GM20431 (cell line): ENCODE measurements at regions not wholly inside any gene's neighbourhood (a gene's known extent, or its start where the extent isn't known, plus 50 kb on each side); places are given as distances from the start of the nearest gene placed in this dataset.

Experiments used
- in situ Hi-C: fragments of 300-500 bp; cut with MseI, MboI; formaldehyde crosslinking; loops from one replicate; pipeline ENCODE4 v1.15.0; 2020; ENCODE audit warnings: low sequenced_read_pairs; ENCODE audit not compliant: unreplicated experiment

GRCh38 chr6:112690497-112691202, 343.5 kb downstream of the RFPL4B start:
- in situ Hi-C loops: no loop called here

- in situ Hi-C loops: no loop called here
These were observed 344.2 kb downstream of the RFPL4B start for GRCh38 chr6:112691289-112691688.

- in situ Hi-C loops: no loop called here
These were observed 347.9 kb downstream of the RFPL4B start for GRCh38 chr6:112695001-112695400.

- in situ Hi-C loops: no loop called here
These were observed 350.1 kb downstream of the RFPL4B start for GRCh38 chr6:112697265-112697664.

GRCh38 chr6:112701201-112701600, 354.1 kb downstream of the RFPL4B start:
- in situ Hi-C loops: no loop called here

GRCh38 chr6:112710710-112711109, 363.6 kb downstream of the RFPL4B start:
- in situ Hi-C loops: no loop called here

GRCh38 chr6:112713402-112713801, 366.3 kb downstream of the RFPL4B start:
- in situ Hi-C loops: no loop called here

- in situ Hi-C loops: no loop called here
These were observed 370.3 kb downstream of the RFPL4B start for GRCh38 chr6:112717401-112717800.

- in situ Hi-C loops: no loop called here
These were observed 370.7 kb downstream of the RFPL4B start for GRCh38 chr6:112717856-112718255.

- in situ Hi-C loops: no loop called here
These were observed 378.5 kb downstream of the RFPL4B start for GRCh38 chr6:112725541-112726085.

GRCh38 chr6:112735129-112735528, 388.0 kb downstream of the RFPL4B start:
- in situ Hi-C loops: no loop called here

GRCh38 chr6:112739766-112740165, 392.6 kb downstream of the RFPL4B start:
- in situ Hi-C loops: no loop called here

- in situ Hi-C loops: no loop called here
These were observed 396.2 kb downstream of the RFPL4B start for GRCh38 chr6:112743323-112743722.

- in situ Hi-C loops: no loop called here
These were observed 397.7 kb downstream of the RFPL4B start for GRCh38 chr6:112744827-112745226.

GRCh38 chr6:112745765-112746164, 398.6 kb downstream of the RFPL4B start:
- in situ Hi-C loops: no loop called here

- in situ Hi-C loops: no loop called here
These were observed 402.5 kb downstream of the RFPL4B start for GRCh38 chr6:112749673-112750072.

GRCh38 chr6:112752305-112752704, 405.2 kb downstream of the RFPL4B start:
- in situ Hi-C loops: no loop called here

GRCh38 chr6:112752791-112753190, 405.7 kb downstream of the RFPL4B start:
- in situ Hi-C loops: no loop called here

- in situ Hi-C loops: no loop called here
These were observed 413.7 kb downstream of the RFPL4B start for GRCh38 chr6:112760831-112761230.

GRCh38 chr6:112761740-112762139, 414.6 kb downstream of the RFPL4B start:
- in situ Hi-C loops: no loop called here

GRCh38 chr6:112764377-112764776, 417.2 kb downstream of the RFPL4B start:
- in situ Hi-C loops: no loop called here

- in situ Hi-C loops: no loop called here
These were observed 423.2 kb downstream of the RFPL4B start for GRCh38 chr6:112770308-112770707.
